SU-DHL-6 (cell line): ENCODE measurements at regions not wholly inside any gene's neighbourhood (a gene's known extent, or its start where the extent isn't known, plus 50 kb on each side); places are given as distances from the start of the nearest gene placed in this dataset.

Source experiments
- CTCF ChIP-seq: fragments of 200-600 bp; sonication (generic); IDR thresholded peaks from one replicate; pipeline ENCODE4 v1.5.1; 2017; ENCODE audit warnings: antibody characterized with exemption, mild to moderate bottlenecking, low read length, moderate library complexity; ENCODE audit not compliant: insufficient read depth, poor library complexity, severe bottlenecking
- EZH2phosphoT487 ChIP-seq: fragments of 200-600 bp; sonication (generic), shearing (Covaris generic); conservative IDR thresholded peaks from 2 replicates; pipeline ENCODE4 v1.6.1; 2018; ENCODE audit warnings: mild to moderate bottlenecking, antibody characterized with exemption, low read length, moderate library complexity, mixed read lengths

GRCh38 chr7:113562242-113562641 is 356.6 kb downstream of the PPP1R3A start:
- TF ChIP-seq CTCF (no peak), EZH2phosphoT487 (no peak)
